Endothelial cell of umbilical vein (primary cell): ENCODE measurements at regions not wholly inside any gene's neighbourhood (a gene's known extent, or its start where the extent isn't known, plus 50 kb on each side); places are given as distances from the start of the nearest gene placed in this dataset.

Experiments used
- BruUV-seq: library from RNA; stranded (reverse); fragments of 400-500 nt; replicated peaks from 2 replicates; lab custom pipeline; 2021; lab: Mats Ljungman, UMichigan
- CTCF ChIA-PET: fragments of 300-600, 350-600 bp; sonication (Branson Sonifier 250); formaldehyde crosslinking; loops from one replicate; lab custom pipeline; 2021; ENCODE audit warnings: antibody characterized with exemption, inconsistent platforms; lab: Charles Lee
- POLR2A ChIA-PET: fragments of 300-600, 350-600 bp; sonication (Branson Sonifier 250); formaldehyde crosslinking; loops from one replicate; lab custom pipeline; 2021; ENCODE audit warnings: antibody characterized with exemption, inconsistent platforms; lab: Charles Lee
- DNase-seq: peaks from one replicate; pipeline ENCODE4 v3.0.0-alpha.2; 2011; ENCODE audit warnings: low read depth, low spot score
- FAIRE-seq: peaks from 2 replicates; lab custom pipeline; 2011; peaks lifted over from hg19 to GRCh38; lab: Jason Lieb, UNC
- H2AFZ ChIP-seq: 2 replicates; pipeline ENCODE4 v1.6.0; 2012; ENCODE audit warnings: low read depth, low read length, control low read depth, inconsistent platforms
- H3K27ac ChIP-seq: 2 replicates; pipeline ENCODE4 v1.5.1; 2011; ENCODE audit warnings: low read depth, mild to moderate bottlenecking, control low read depth, low read length, moderate library complexity; ENCODE audit not compliant: insufficient read depth
- H3K27me3 ChIP-seq, 2 experiments: 2 replicates each; pipeline versions ENCODE4 v1.6.0 to v1.6.1; 2011; ENCODE audit warnings: low read length in 2 of 2, mixed read lengths in 1 of 2; ENCODE audit not compliant: control insufficient read depth in 2 of 2, insufficient read depth in 2 of 2
- H3K36me3 ChIP-seq, 2 experiments: 2 replicates in 1 of 2; 3 replicates in 1 of 2; pipeline ENCODE4 v1.5.1; 2011; ENCODE audit warnings: low read length in 2 of 2, mild to moderate bottlenecking in 1 of 2, moderate library complexity in 1 of 2; ENCODE audit not compliant: control insufficient read depth in 2 of 2, insufficient read depth in 2 of 2; ENCODE audit errors: extremely low read depth in 1 of 2
- H3K4me1 ChIP-seq: 3 replicates; pipeline ENCODE4 v1.5.1; 2011; ENCODE audit warnings: mild to moderate bottlenecking, low read length; ENCODE audit not compliant: control insufficient read depth, insufficient read depth; ENCODE audit errors: extremely low read depth
- H3K4me2 ChIP-seq: 2 replicates; pipeline ENCODE4 v1.6.1; 2011; ENCODE audit warnings: low read length, control low read depth, mixed read lengths; ENCODE audit not compliant: insufficient read depth
- H3K4me3 ChIP-seq, 3 experiments: fragments of 200-600 bp in 1 of 3; sonication (generic), shearing (Covaris generic) in 1 of 3; replicated peaks in 1 of 3; 2 replicates each; pipeline ENCODE4 v1.5.1; 2011 to 2016; ENCODE audit warnings: control low read depth in 3 of 3, low read length in 3 of 3, mild to moderate bottlenecking in 2 of 3, inconsistent platforms in 1 of 3, low read depth in 1 of 3, moderate library complexity in 1 of 3; ENCODE audit not compliant: insufficient read depth in 1 of 3
- H3K79me2 ChIP-seq: 2 replicates; pipeline ENCODE4 v1.6.0; 2012; ENCODE audit warnings: low read length, inconsistent platforms; ENCODE audit not compliant: control insufficient read depth, insufficient read depth
- H3K9ac ChIP-seq: replicated peaks from 2 replicates; pipeline ENCODE3; 2011; ENCODE audit warnings: low read length, control low read depth; ENCODE audit not compliant: insufficient read depth; ENCODE audit errors: extremely low read depth
- H3K9me1 ChIP-seq: replicated peaks from 3 replicates; pipeline ENCODE4 v1.6.0; 2011; ENCODE audit warnings: mild to moderate bottlenecking, low read length; ENCODE audit not compliant: control insufficient read depth, insufficient read depth; ENCODE audit errors: extremely low read depth
- H3K9me3 ChIP-seq: replicated peaks from 2 replicates; pipeline ENCODE4 v1.5.1; 2012; ENCODE audit warnings: low read length, inconsistent platforms; ENCODE audit not compliant: control insufficient read depth, insufficient read depth
- H4K20me1 ChIP-seq: replicated peaks from 2 replicates; pipeline ENCODE3; 2011; ENCODE audit warnings: mild to moderate bottlenecking, low read length; ENCODE audit not compliant: control insufficient read depth, insufficient read depth; ENCODE audit errors: extremely low read depth
- EZH2 ChIP-seq: IDR thresholded peaks from 2 replicates; pipeline ENCODE4 v1.6.1; 2012; ENCODE audit warnings: borderline replicate concordance, low read depth, mild to moderate bottlenecking, moderate library complexity, low read length, inconsistent platforms; ENCODE audit not compliant: severe bottlenecking
- FOS ChIP-seq: IDR thresholded peaks from 2 replicates; pipeline ENCODE4 v1.6.1; 2011; ENCODE audit warnings: mild to moderate bottlenecking, low read length, moderate library complexity, borderline replicate concordance; ENCODE audit not compliant: insufficient read depth
- GATA2 ChIP-seq: IDR thresholded peaks from 2 replicates; pipeline ENCODE4 v1.7.0; 2011; ENCODE audit warnings: low read depth, mild to moderate bottlenecking, moderate library complexity, mixed read lengths, low read length; ENCODE audit not compliant: insufficient read length, insufficient read depth
- JUN ChIP-seq: IDR thresholded peaks from 2 replicates; pipeline ENCODE4 v1.6.1; 2011; ENCODE audit warnings: borderline replicate concordance, low read depth; ENCODE audit not compliant: insufficient read length, insufficient read depth
- MAX ChIP-seq: IDR thresholded peaks from 2 replicates; pipeline ENCODE4 v1.6.1; 2011; ENCODE audit not compliant: insufficient read depth, insufficient read length
- MYC ChIP-seq: IDR thresholded peaks from one replicate; pipeline ENCODE4 v1.6.1; 2011; ENCODE audit warnings: mild to moderate bottlenecking, low read depth, low read length
- POLR2A ChIP-seq: IDR thresholded peaks from 2 replicates; pipeline ENCODE4 v1.6.1; 2012; ENCODE audit warnings: low read depth, mild to moderate bottlenecking, control low read depth, low read length
- POLR2AphosphoS5 ChIP-seq: IDR thresholded peaks from 2 replicates; pipeline ENCODE4 v1.6.1; 2012; ENCODE audit warnings: low read depth, mild to moderate bottlenecking, control low read depth, low read length, moderate library complexity; ENCODE audit not compliant: insufficient read depth
- dilution Hi-C: fragments of 300-500 bp; cut with MboI; formaldehyde crosslinking; loops from one replicate; pipeline ENCODE4 v1.15.0; 2019; ENCODE audit warnings: low sequenced_read_pairs; ENCODE audit not compliant: extremely low pct_ligation_motif_present
- intact Hi-C: fragments of 100-400 bp; cut with micrococcal nuclease; formaldehyde crosslinking; loops from one replicate; pipeline ENCODE4 v1.10.0; 2022
- TF ChIP-seq, protein P1 (sequence below), 2 donors: IDR thresholded peaks; 1 replicate in 1 of 2; 2 replicates in 1 of 2; pipeline ENCODE4 v1.5.1; 2011; ENCODE audit warnings: low read length in 2 of 2, mild to moderate bottlenecking in 2 of 2, moderate library complexity in 2 of 2, control low read depth in 1 of 2, inconsistent platforms in 1 of 2, low read depth in 1 of 2; ENCODE audit not compliant: insufficient read depth in 1 of 2; ENCODE audit errors: extremely low read depth in 1 of 2

- Histone ChIP-seq H3K79me2 (no peaks in the 10 kb centered on the region), H3K27me3 (no peaks in the 10 kb centered on the region), H3K9me3 (no peaks in the 10 kb centered on the region), H2AFZ (no peak overlapping the region), H3K9me1 (no peaks in the 10 kb centered on the region), H3K4me3 (no peak overlapping the region), H3K9ac (no peak overlapping the region), H3K27ac (no peak overlapping the region), H3K4me2 (no peak overlapping the region), H4K20me1 (no peaks in the 10 kb centered on the region), H3K4me1 (no peaks in the 10 kb centered on the region), H3K36me3 (no peaks in the 10 kb centered on the region)
- DNase-seq (no peak), FAIRE-seq (no peak)
- no TSS peak for BruUV-seq
- dilution Hi-C loops (no loop called here), intact Hi-C loops (no loop called here)
- TF ChIP-seq MYC (no peak), GATA2 (no peak), EZH2 (no peak), POLR2A (no peak), MAX (no peak), FOS (no peak), JUN (no peak), POLR2AphosphoS5 (no peak)
- TF ChIP-seq, protein P1, sequence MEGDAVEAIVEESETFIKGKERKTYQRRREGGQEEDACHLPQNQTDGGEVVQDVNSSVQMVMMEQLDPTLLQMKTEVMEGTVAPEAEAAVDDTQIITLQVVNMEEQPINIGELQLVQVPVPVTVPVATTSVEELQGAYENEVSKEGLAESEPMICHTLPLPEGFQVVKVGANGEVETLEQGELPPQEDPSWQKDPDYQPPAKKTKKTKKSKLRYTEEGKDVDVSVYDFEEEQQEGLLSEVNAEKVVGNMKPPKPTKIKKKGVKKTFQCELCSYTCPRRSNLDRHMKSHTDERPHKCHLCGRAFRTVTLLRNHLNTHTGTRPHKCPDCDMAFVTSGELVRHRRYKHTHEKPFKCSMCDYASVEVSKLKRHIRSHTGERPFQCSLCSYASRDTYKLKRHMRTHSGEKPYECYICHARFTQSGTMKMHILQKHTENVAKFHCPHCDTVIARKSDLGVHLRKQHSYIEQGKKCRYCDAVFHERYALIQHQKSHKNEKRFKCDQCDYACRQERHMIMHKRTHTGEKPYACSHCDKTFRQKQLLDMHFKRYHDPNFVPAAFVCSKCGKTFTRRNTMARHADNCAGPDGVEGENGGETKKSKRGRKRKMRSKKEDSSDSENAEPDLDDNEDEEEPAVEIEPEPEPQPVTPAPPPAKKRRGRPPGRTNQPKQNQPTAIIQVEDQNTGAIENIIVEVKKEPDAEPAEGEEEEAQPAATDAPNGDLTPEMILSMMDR (IDR thresholded peaks at IDR 0.05; ENCODE audit: extremely low read depth in 1 of 2, insufficient read depth in 1 of 2, low read depth in 1 of 2, low read length in 2 of 2) = no peak
- ChIA-PET CTCF (no interaction called here), POLR2A (no interaction called here)
These were observed 277.6 kb downstream of the ADGRD1 start for GRCh38 chr12:131231032-131231980.
